ENCODE measurements at regions not wholly inside any gene's neighbourhood (a gene's known extent, or its start where the extent isn't known, plus 50 kb on each side); places are given as distances from the start of the nearest gene placed in this dataset.

- H3K36me3 Mint-ChIP-seq (ENCODE audit: insufficient read depth, unreplicated experiment): no peaks in the 10 kb centered on the region
- no peak for TF ChIP-seq CTCF (IDR thresholded peaks at IDR 0.05; ENCODE audit: insufficient read depth in 1 of 2, low read depth in 1 of 2, low read length in 1 of 2, severe bottlenecking in 1 of 2, unreplicated experiment in 1 of 2)
- no peaks in the 10 kb centered on the region for H3K9me3 ChIP-seq
- peaks cover 23% of the 10 kb centered on the region for H3K4me1 Mint-ChIP-seq (ENCODE audit: low read depth, unreplicated experiment)
- no peaks in the 10 kb centered on the region for H3K27me3 ChIP-seq (replicated peaks; ENCODE audit: control insufficient read depth, insufficient read depth, low read length)
- peaks cover 36% of the 10 kb centered on the region for H3K4me1 ChIP-seq
- peak overlapping the region; percentile 51 for H3K4me3 Mint-ChIP-seq (ENCODE audit: unreplicated experiment)
- no peaks in the 10 kb centered on the region for H3K27me3 Mint-ChIP-seq (ENCODE audit: insufficient read depth, unreplicated experiment)
- H3K36me3 ChIP-seq (ENCODE audit: control insufficient read depth, insufficient read depth, low read length): no peaks in the 10 kb centered on the region
- H3K9me3 Mint-ChIP-seq (ENCODE audit: unreplicated experiment): no peaks in the 10 kb centered on the region
- DNase-seq: peak; percentile 55 to 71
- no peak overlapping the region for H3K4me3 ChIP-seq (ENCODE audit: low read depth, low read length)
- H3K27ac Mint-ChIP-seq (ENCODE audit: unreplicated experiment): peak overlapping the region; percentile 90
- POLR2A ChIA-PET: no interaction called here
- intact Hi-C loops (cut with micrococcal nuclease; ENCODE audit: unreplicated experiment): loop anchor here (1.0 to 5.0 kb wide), 2 partner anchors 13 to 136 kb away; no protein-coding TSS in a partner anchor
- CTCF ChIA-PET: interaction anchor here (1.2 to 1.6 kb wide), 2 partner anchors 17 to 138 kb away, joined by 4 to 6 read pairs; no protein-coding TSS in a partner anchor
- no TSS peak for BruUV-seq (replicated peaks)
These were observed 221.4 kb upstream of the NANOGP8 start for GRCh38 chr15:35306361-35306981.

GRCh38 chr15:35305946-35306345, 220.9 kb upstream of the NANOGP8 start:
- intact Hi-C loops (cut with micrococcal nuclease; ENCODE audit: unreplicated experiment): loop anchor here (1.0 to 5.0 kb wide), 2 partner anchors 13 to 136 kb away; no protein-coding TSS in a partner anchor
- no peaks in the 10 kb centered on the region for H3K36me3 ChIP-seq (ENCODE audit: control insufficient read depth, insufficient read depth, low read length)
- peak overlapping the region; percentile 31 for H3K4me3 Mint-ChIP-seq (ENCODE audit: unreplicated experiment)
- H3K27ac Mint-ChIP-seq (ENCODE audit: unreplicated experiment): peak overlapping the region; percentile 90
- H3K27me3 ChIP-seq (replicated peaks; ENCODE audit: control insufficient read depth, insufficient read depth, low read length): no peaks in the 10 kb centered on the region
- no TSS peak for BruUV-seq (replicated peaks)
- peaks cover 36% of the 10 kb centered on the region for H3K4me1 ChIP-seq
- ChIA-PET POLR2A (no interaction called here), CTCF (interaction anchor here (1.2 to 1.6 kb wide), 2 partner anchors 17 to 139 kb away, joined by 4 to 6 read pairs; no protein-coding TSS in a partner anchor)
- no peak for TF ChIP-seq CTCF (IDR thresholded peaks at IDR 0.05; ENCODE audit: insufficient read depth in 1 of 2, low read depth in 1 of 2, low read length in 1 of 2, severe bottlenecking in 1 of 2, unreplicated experiment in 1 of 2)
- peaks cover 23% of the 10 kb centered on the region for H3K4me1 Mint-ChIP-seq (ENCODE audit: low read depth, unreplicated experiment)
- H3K9me3 ChIP-seq: no peaks in the 10 kb centered on the region
- H3K36me3 Mint-ChIP-seq (ENCODE audit: insufficient read depth, unreplicated experiment): no peaks in the 10 kb centered on the region
- H3K9me3 Mint-ChIP-seq (ENCODE audit: unreplicated experiment): no peaks in the 10 kb centered on the region
- no peaks in the 10 kb centered on the region for H3K27me3 Mint-ChIP-seq (ENCODE audit: insufficient read depth, unreplicated experiment)
- DNase-seq: no peak
- H3K4me3 ChIP-seq (ENCODE audit: low read depth, low read length): no peak overlapping the region

GRCh38 chr15:35305031-35305550, 220.0 kb upstream of the NANOGP8 start:
- intact Hi-C loops (cut with micrococcal nuclease; ENCODE audit: unreplicated experiment): loop anchor here (5.0 kb wide), 1 partner anchor 137 kb away; no protein-coding TSS in a partner anchor

More at GRCh38 chr15:35305031-35305550, 220.0 kb upstream of the NANOGP8 start:
- H3K9me3 ChIP-seq: no peaks in the 10 kb centered on the region
- TF ChIP-seq CTCF (IDR thresholded peaks at IDR 0.05; ENCODE audit: insufficient read depth in 1 of 2, low read depth in 1 of 2, low read length in 1 of 2, severe bottlenecking in 1 of 2, unreplicated experiment in 1 of 2): no peak
- no peaks in the 10 kb centered on the region for H3K9me3 Mint-ChIP-seq (ENCODE audit: unreplicated experiment)
- peaks cover 36% of the 10 kb centered on the region for H3K4me1 ChIP-seq
- peaks cover 23% of the 10 kb centered on the region for H3K4me1 Mint-ChIP-seq (ENCODE audit: low read depth, unreplicated experiment)
- H3K27me3 Mint-ChIP-seq (ENCODE audit: insufficient read depth, unreplicated experiment): no peaks in the 10 kb centered on the region
- DNase-seq: no peak
- POLR2A ChIA-PET: no interaction called here
- BruUV-seq (replicated peaks): no TSS peak
- H3K36me3 ChIP-seq (ENCODE audit: control insufficient read depth, insufficient read depth, low read length): no peaks in the 10 kb centered on the region
- H3K27ac Mint-ChIP-seq (ENCODE audit: unreplicated experiment): no peak overlapping the region
- H3K27me3 ChIP-seq (replicated peaks; ENCODE audit: control insufficient read depth, insufficient read depth, low read length): no peaks in the 10 kb centered on the region
- H3K4me3 Mint-ChIP-seq (ENCODE audit: unreplicated experiment): no peak overlapping the region
- CTCF ChIA-PET: no interaction called here
- H3K36me3 Mint-ChIP-seq (ENCODE audit: insufficient read depth, unreplicated experiment): no peaks in the 10 kb centered on the region
- no peak overlapping the region for H3K4me3 ChIP-seq (ENCODE audit: low read depth, low read length)

Measured in Caco-2 (cell line).